ENCODE measurements at regions not wholly inside any gene's neighbourhood (a gene's known extent, or its start where the extent isn't known, plus 50 kb on each side); places are given as distances from the start of the nearest gene placed in this dataset.

GRCh38 chr17:69828087-69828486 lies 246.9 kb upstream of the KCNJ16 start:
- DNase-seq (ENCODE audit: low read depth in 2 of 2), result no peak

DNA sequence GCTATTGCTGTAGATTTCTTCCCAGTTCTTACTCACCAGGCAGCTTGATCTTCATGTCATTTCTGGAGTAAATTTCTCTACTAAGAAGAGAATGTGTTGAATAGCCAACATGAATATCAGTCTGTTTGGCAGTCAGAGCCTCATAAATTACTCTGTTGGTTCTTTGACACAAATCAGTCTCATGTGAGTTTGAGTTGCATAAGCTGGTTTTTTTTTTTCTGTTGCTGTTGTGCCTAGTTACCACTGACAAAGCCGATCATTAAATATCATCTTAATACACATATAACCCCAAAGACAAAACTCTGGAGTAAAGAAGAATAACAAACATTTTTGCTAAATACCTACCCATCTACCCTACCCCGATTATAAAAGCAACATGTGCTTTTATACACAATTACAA lies 240.5 kb upstream of the KCNJ16 start:
- no peak for DNase-seq (ENCODE audit: low read depth in 2 of 2)

GRCh38 chr17:69851736-69852135 lies 223.3 kb upstream of the KCNJ16 start:
- DNase-seq (ENCODE audit: low read depth in 2 of 2), result no peak

DNA sequence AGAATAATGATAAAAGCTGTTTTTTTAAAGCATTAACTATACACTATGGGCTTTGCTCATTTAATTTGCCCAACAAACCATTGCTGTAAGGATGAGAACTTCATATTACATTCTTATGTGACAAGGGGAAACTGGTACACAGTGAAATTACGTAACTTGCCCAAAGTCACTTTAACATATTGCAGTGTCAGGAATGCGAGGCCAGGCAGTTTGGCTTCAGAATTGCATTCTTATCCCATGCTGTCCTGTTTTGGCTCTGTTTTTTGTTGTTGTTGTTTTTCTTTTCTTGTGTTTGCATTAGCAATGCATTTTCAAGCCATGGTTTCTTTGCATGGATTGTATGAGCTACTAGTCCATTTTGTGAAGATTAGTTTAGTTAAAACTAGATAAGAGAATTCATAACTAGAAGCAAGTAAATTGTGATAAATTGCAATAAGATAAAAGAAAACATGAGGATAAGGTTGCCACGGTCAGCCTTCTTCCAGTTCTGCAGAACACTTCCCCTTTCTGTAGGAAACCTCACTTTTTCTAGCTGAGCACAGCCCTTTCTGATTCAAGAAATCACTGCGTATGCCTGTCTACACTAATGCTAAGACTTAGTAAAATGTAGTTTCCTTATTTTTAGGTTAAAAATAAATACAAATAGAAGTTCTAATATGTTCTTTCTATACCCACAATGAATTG lies 221.3 kb upstream of the KCNJ16 start:
- DNase-seq (ENCODE audit: low read depth in 2 of 2), result no peak

DNA sequence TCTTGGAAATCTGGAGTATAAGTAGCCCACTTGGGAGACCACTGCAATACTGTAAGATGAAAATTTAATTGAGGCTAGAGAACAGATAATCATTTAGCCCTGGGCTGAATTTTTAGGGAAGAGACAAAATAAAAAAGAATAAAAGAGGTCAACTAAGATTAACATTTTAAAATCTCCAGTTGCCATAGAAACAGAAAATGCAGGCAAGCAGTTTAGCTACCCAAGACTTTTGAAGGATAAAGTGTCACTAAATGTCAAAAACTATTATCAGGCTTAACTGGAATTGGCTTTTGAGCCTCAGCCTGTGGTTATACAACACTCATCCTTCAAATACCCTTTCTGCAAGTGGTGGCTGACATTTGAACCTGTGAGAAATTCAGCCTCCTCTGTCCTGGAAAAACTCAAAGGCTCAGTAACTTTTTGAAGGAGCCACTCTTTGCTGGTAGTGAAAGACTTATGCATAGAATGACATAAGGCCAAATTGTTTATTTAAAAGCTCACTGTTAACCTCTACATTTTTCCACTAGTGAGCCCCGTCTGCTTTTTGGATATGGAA lies 220.7 kb upstream of the KCNJ16 start:
- no peak for DNase-seq (ENCODE audit: low read depth in 2 of 2)

GRCh38 chr17:69856946-69857345 lies 218.1 kb upstream of the KCNJ16 start:
- no peak for DNase-seq (ENCODE audit: low read depth in 2 of 2)

GRCh38 chr17:69857412-69857835 lies 217.6 kb upstream of the KCNJ16 start:
- no peak for DNase-seq (ENCODE audit: low read depth in 2 of 2)

DNA sequence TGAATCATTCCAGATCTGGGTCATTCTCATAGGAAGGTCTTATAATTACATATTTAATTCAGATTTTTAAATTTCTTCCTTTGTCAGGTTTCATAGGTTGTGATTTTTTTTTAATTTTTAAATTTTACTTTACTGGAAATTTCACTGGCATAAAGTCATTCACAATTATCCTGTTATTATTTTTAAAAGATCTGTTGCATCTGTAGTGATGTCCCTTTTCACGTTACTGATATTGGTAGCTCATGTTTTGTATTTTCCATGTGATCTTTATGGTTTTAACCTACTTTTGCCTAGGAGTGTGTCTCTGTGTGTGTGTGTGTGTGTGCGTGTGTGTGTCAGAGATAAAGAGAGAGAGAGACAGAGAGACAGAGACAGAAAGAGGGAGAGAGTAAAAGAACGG lies 216.6 kb upstream of the KCNJ16 start:
- DNase-seq (ENCODE audit: low read depth in 2 of 2), result no peak

DNA sequence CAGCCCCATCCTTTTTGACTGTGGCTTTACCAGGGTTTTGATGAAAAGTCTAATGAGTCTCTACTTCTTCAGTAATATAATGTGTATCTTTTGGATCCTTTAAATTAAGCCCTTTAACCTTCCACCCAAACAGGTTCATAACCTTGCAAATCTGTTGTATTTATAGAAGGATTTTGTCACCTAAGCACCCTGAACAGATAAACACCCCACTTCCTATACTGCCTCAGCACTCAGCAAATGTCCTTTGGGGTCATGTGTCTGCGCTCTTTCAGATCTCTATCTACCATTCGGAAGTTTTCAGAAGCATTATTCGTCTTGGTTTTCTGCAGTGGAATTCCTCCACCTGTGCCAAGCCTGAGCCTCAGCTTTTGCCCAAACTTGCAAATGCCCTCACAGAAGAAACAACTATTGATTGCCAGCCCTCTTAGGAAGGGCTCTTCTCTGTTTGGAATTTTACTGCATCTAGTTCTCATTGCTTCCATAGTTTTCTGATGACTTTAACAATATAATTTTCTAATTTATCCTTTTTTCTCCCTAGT lies 214.8 kb upstream of the KCNJ16 start:
- no peak for DNase-seq (ENCODE audit: low read depth in 2 of 2)

DNA sequence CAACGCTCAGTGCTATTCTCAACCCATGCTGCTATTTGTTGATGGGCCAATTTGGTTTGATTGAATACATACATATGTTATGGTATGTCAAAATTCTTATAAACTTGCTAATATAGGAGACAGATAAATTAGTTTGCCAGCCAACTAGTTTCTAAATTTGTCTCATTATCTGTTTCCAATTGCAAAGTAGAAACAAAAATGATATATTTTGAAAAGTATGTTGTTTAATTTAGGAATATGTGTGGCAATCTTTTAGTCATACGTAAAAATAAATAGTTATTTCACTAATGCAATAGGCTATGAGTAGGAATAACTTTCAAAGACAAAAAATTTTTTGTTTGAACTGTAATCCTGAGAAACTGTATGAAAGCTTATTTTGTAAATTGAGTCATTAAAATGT lies 210.6 kb upstream of the KCNJ16 start:
- DNase-seq (ENCODE audit: low read depth in 2 of 2), result no peak

- no peak for DNase-seq (ENCODE audit: low read depth in 2 of 2)
These were observed 205.4 kb upstream of the KCNJ16 start for GRCh38 chr17:69869667-69870066.

DNA sequence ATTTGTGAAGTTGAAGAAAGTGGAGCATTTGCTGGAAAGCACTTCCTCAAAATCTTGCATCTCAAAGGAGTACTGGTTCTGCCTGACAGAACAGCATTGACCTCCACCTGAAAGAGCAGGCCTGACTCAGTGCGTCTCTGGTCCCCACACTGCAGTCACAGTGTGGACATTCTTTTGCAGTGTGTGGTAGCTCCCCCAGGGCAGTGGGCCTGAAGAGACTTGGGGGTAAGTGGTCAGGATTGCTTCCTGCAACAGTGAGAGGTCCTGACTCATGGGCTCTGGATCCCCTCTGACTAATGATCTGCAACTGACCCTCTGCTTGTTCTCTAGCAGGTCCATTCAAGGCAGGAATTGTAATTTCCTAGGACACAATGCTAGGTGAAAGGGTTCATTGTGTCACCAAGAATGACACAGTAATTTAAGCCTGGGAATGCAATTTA lies 204.9 kb upstream of the KCNJ16 start:
- no peak for DNase-seq (ENCODE audit: low read depth in 2 of 2)

GRCh38 chr17:69870751-69871199 lies 204.2 kb upstream of the KCNJ16 start:
- no peak for DNase-seq (ENCODE audit: low read depth in 2 of 2)

DNA sequence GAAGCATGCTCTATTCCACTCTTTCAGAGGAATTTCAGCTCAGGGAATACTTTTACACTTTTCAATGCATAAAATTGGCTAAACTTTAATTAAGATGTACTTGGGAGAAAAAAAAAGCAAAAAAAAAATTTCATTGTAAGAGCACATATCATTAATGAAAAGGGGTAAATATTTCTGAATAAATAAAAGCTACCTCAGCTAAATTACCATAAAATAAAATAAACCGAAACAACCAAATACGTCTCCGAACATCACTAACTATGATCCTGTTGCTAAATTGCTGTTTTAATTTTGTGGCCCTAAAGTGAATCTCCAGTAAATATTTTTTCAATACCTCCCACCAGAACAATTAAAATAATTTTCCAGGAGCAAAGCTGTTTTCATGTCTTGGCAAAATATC lies 203.7 kb upstream of the KCNJ16 start:
- DNase-seq (ENCODE audit: low read depth in 2 of 2), result no peak

GRCh38 chr17:69872675-69873262 lies 202.3 kb upstream of the KCNJ16 start:
- no peak for DNase-seq (ENCODE audit: low read depth in 2 of 2)

GRCh38 chr17:69874175-69874670 lies 200.8 kb upstream of the KCNJ16 start:
- DNase-seq (ENCODE audit: low read depth in 2 of 2), result no peak

GRCh38 chr17:69876757-69877156 lies 198.3 kb upstream of the KCNJ16 start:
- DNase-seq (ENCODE audit: low read depth in 2 of 2), result no peak

- no peak for DNase-seq (ENCODE audit: low read depth in 2 of 2)
These were observed 196.4 kb upstream of the KCNJ16 start for GRCh38 chr17:69878661-69879060.

DNA sequence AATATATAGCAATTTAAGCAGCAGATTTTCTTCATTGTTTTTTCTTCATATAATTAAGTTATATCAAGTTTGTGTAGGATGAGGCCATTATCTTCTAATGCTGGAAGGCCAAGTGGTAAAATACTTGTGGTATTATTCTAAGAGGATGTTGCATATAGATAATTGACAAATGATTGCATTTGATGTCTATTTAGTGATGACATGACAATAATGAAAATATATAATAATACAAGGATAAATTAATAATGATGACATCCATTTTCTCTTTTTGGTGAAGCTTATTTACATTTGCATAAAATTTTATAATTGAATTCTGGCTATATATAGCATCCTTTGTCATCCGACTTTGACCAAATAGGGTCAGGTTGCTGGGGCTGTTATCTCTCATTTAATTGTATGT lies 195.4 kb upstream of the KCNJ16 start:
- DNase-seq (ENCODE audit: low read depth in 2 of 2), result no peak

- no peak for DNase-seq (ENCODE audit: low read depth in 2 of 2)
These were observed 194.4 kb upstream of the KCNJ16 start for GRCh38 chr17:69880591-69881112.

DNA sequence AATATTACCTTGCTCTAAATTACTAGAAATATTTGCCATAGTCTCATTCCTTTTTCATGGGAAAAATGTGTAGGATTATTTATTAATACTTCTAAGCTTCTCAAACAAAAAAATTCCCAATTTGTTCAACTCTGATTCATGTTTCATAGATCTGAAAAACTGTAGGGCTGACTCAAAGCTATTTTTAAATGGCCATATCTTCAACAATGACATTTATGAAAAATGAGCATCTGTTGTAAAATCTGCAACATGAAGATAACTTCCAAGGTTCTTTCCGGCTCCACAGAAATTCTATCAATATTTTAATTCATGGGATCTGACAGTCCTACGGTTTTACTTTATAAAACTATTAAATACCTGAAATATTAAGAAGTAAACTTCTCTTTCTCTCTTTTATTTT lies 192.7 kb upstream of the KCNJ16 start:
- no peak for DNase-seq (ENCODE audit: low read depth in 2 of 2)

DNA sequence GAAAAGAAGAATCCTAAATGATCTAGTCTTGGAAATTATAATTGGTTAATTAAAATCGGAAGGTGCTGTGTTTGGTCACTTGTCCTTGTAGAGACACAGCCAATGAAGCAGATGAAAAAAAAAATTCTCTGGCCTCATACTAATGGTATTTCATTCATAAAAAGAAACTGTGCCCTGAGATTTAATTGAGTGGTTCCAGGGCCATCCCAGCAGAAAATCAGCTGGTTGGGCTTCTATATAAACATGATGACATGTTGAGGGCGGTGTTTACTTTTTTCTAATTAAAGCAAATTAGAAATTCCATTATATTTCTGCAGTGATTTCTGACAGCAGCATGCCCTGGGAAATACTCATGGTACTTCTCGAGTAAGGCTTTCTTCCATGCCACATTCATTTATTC lies 191.9 kb upstream of the KCNJ16 start:
- no peak for DNase-seq (ENCODE audit: low read depth in 2 of 2)

- DNase-seq (ENCODE audit: low read depth in 2 of 2), result no peak
These were observed 190.7 kb upstream of the KCNJ16 start for GRCh38 chr17:69884356-69884755.
